ENCODE measurements at regions not wholly inside any gene's neighbourhood (a gene's known extent, or its start where the extent isn't known, plus 50 kb on each side); places are given as distances from the start of the nearest gene placed in this dataset.

GRCh38 chr14:97100306-97100705, 303.1 kb downstream of the VRK1 start:
- H3K27ac ChIP-seq (ENCODE audit: low read length): no peak overlapping the region
- H3K27me3 ChIP-seq (ENCODE audit: control insufficient read depth, insufficient read depth, low read length): no peaks in the 10 kb centered on the region
- no peak for DNase-seq (ENCODE audit: low read depth, low spot score)
- no peaks in the 10 kb centered on the region for H3K4me1 ChIP-seq (ENCODE audit: control insufficient read depth, insufficient read depth, low read length)
- H3K4me3 ChIP-seq (ENCODE audit: low read length): no peak overlapping the region
- H3K36me3 ChIP-seq (ENCODE audit: control insufficient read depth, insufficient read depth, low read length): no peaks in the 10 kb centered on the region
- WGBS (ENCODE audit: insufficient coverage, insufficient read length): no CpG with 5 or more reads among the region's 2 CpGs
- no peaks in the 10 kb centered on the region for H3K9me3 ChIP-seq (ENCODE audit: control insufficient read depth, insufficient read depth, low read length)

GRCh38 chr14:97101561-97101960, 304.4 kb downstream of the VRK1 start:
- Histone ChIP-seq H3K9me3 (ENCODE audit: control insufficient read depth, insufficient read depth, low read length) (no peaks in the 10 kb centered on the region), H3K4me3 (ENCODE audit: low read length) (no peak overlapping the region), H3K27me3 (ENCODE audit: control insufficient read depth, insufficient read depth, low read length) (no peaks in the 10 kb centered on the region), H3K4me1 (ENCODE audit: control insufficient read depth, insufficient read depth, low read length) (no peaks in the 10 kb centered on the region), H3K27ac (ENCODE audit: low read length) (no peak overlapping the region), H3K36me3 (ENCODE audit: control insufficient read depth, insufficient read depth, low read length) (no peaks in the 10 kb centered on the region)
- no CpG with 5 or more reads among the region's 8 CpGs for WGBS (ENCODE audit: insufficient coverage, insufficient read length)
- DNase-seq (ENCODE audit: low read depth, low spot score): no peak

GRCh38 chr14:97104029-97104428, 306.8 kb downstream of the VRK1 start:
- H3K36me3 ChIP-seq (ENCODE audit: control insufficient read depth, insufficient read depth, low read length): no peaks in the 10 kb centered on the region
- H3K4me3 ChIP-seq (ENCODE audit: low read length): no peak overlapping the region
- H3K27ac ChIP-seq (ENCODE audit: low read length): no peak overlapping the region
- no CpG with 5 or more reads among the region's 4 CpGs for WGBS (ENCODE audit: insufficient coverage, insufficient read length)
- H3K9me3 ChIP-seq (ENCODE audit: control insufficient read depth, insufficient read depth, low read length): no peaks in the 10 kb centered on the region
- no peaks in the 10 kb centered on the region for H3K4me1 ChIP-seq (ENCODE audit: control insufficient read depth, insufficient read depth, low read length)
- H3K27me3 ChIP-seq (ENCODE audit: control insufficient read depth, insufficient read depth, low read length): no peaks in the 10 kb centered on the region
- DNase-seq (ENCODE audit: low read depth, low spot score): no peak

- H3K4me3 ChIP-seq (ENCODE audit: low read length): no peak overlapping the region
- no peak for DNase-seq (ENCODE audit: low read depth, low spot score)
- H3K36me3 ChIP-seq (ENCODE audit: control insufficient read depth, insufficient read depth, low read length): no peaks in the 10 kb centered on the region
These were observed 309.0 kb downstream of the VRK1 start for GRCh38 chr14:97106166-97106565.

GRCh38 chr14:97106609-97107008, 309.4 kb downstream of the VRK1 start:
- WGBS (ENCODE audit: insufficient coverage, insufficient read length): 100% methylated on average over 2 of the region's 10 CpGs
- Histone ChIP-seq H3K9me3 (ENCODE audit: control insufficient read depth, insufficient read depth, low read length) (no peaks in the 10 kb centered on the region), H3K36me3 (ENCODE audit: control insufficient read depth, insufficient read depth, low read length) (no peaks in the 10 kb centered on the region), H3K27me3 (ENCODE audit: control insufficient read depth, insufficient read depth, low read length) (no peaks in the 10 kb centered on the region), H3K4me3 (ENCODE audit: low read length) (no peak overlapping the region), H3K27ac (ENCODE audit: low read length) (no peak overlapping the region), H3K4me1 (ENCODE audit: control insufficient read depth, insufficient read depth, low read length) (no peaks in the 10 kb centered on the region)
- DNase-seq (ENCODE audit: low read depth, low spot score): no peak

More at GRCh38 chr14:97106166-97106565, 309.0 kb downstream of the VRK1 start:
- Histone ChIP-seq H3K4me1 (ENCODE audit: control insufficient read depth, insufficient read depth, low read length) (no peaks in the 10 kb centered on the region), H3K27ac (ENCODE audit: low read length) (no peak overlapping the region), H3K27me3 (ENCODE audit: control insufficient read depth, insufficient read depth, low read length) (no peaks in the 10 kb centered on the region), H3K9me3 (ENCODE audit: control insufficient read depth, insufficient read depth, low read length) (no peaks in the 10 kb centered on the region)
- WGBS (ENCODE audit: insufficient coverage, insufficient read length): no CpG with 5 or more reads among the region's 5 CpGs

- H3K27me3 ChIP-seq (ENCODE audit: control insufficient read depth, insufficient read depth, low read length): no peaks in the 10 kb centered on the region
- no peaks in the 10 kb centered on the region for H3K36me3 ChIP-seq (ENCODE audit: control insufficient read depth, insufficient read depth, low read length)
- no peak overlapping the region for H3K4me3 ChIP-seq (ENCODE audit: low read length)
- no peak for DNase-seq (ENCODE audit: low read depth, low spot score)
- no peaks in the 10 kb centered on the region for H3K4me1 ChIP-seq (ENCODE audit: control insufficient read depth, insufficient read depth, low read length)
- H3K9me3 ChIP-seq (ENCODE audit: control insufficient read depth, insufficient read depth, low read length): no peaks in the 10 kb centered on the region
- no CpG with 5 or more reads among the region's 9 CpGs for WGBS (ENCODE audit: insufficient coverage, insufficient read length)
- H3K27ac ChIP-seq (ENCODE audit: low read length): no peak overlapping the region
These were observed 309.9 kb downstream of the VRK1 start for GRCh38 chr14:97107080-97107479.

- no peaks in the 10 kb centered on the region for H3K4me1 ChIP-seq (ENCODE audit: control insufficient read depth, insufficient read depth, low read length)
- no peak overlapping the region for H3K4me3 ChIP-seq (ENCODE audit: low read length)
- no peak for DNase-seq (ENCODE audit: low read depth, low spot score)
- no peaks in the 10 kb centered on the region for H3K9me3 ChIP-seq (ENCODE audit: control insufficient read depth, insufficient read depth, low read length)
- no peak overlapping the region for H3K27ac ChIP-seq (ENCODE audit: low read length)
- H3K36me3 ChIP-seq (ENCODE audit: control insufficient read depth, insufficient read depth, low read length): no peaks in the 10 kb centered on the region
- no peaks in the 10 kb centered on the region for H3K27me3 ChIP-seq (ENCODE audit: control insufficient read depth, insufficient read depth, low read length)
- no CpG with 5 or more reads among the region's 4 CpGs for WGBS (ENCODE audit: insufficient coverage, insufficient read length)
These were observed 310.6 kb downstream of the VRK1 start for GRCh38 chr14:97107760-97108159.

- WGBS (ENCODE audit: insufficient coverage, insufficient read length): no CpG with 5 or more reads among the region's 7 CpGs
These were observed 312.1 kb downstream of the VRK1 start for GRCh38 chr14:97109234-97109633.

GRCh38 chr14:97113339-97113738, 316.2 kb downstream of the VRK1 start:
- Histone ChIP-seq H3K36me3 (ENCODE audit: control insufficient read depth, insufficient read depth, low read length) (no peaks in the 10 kb centered on the region), H3K4me3 (ENCODE audit: low read length) (no peak overlapping the region), H3K27me3 (ENCODE audit: control insufficient read depth, insufficient read depth, low read length) (no peaks in the 10 kb centered on the region), H3K9me3 (ENCODE audit: control insufficient read depth, insufficient read depth, low read length) (no peaks in the 10 kb centered on the region), H3K27ac (ENCODE audit: low read length) (no peak overlapping the region), H3K4me1 (ENCODE audit: control insufficient read depth, insufficient read depth, low read length) (no peaks in the 10 kb centered on the region)
- no peak for DNase-seq (ENCODE audit: low read depth, low spot score)
- no CpG with 5 or more reads among the region's 7 CpGs for WGBS (ENCODE audit: insufficient coverage, insufficient read length)

More at GRCh38 chr14:97109234-97109633, 312.1 kb downstream of the VRK1 start:
- Histone ChIP-seq H3K4me1 (ENCODE audit: control insufficient read depth, insufficient read depth, low read length) (no peaks in the 10 kb centered on the region), H3K27me3 (ENCODE audit: control insufficient read depth, insufficient read depth, low read length) (no peaks in the 10 kb centered on the region), H3K27ac (ENCODE audit: low read length) (no peak overlapping the region), H3K4me3 (ENCODE audit: low read length) (no peak overlapping the region), H3K36me3 (ENCODE audit: control insufficient read depth, insufficient read depth, low read length) (no peaks in the 10 kb centered on the region), H3K9me3 (ENCODE audit: control insufficient read depth, insufficient read depth, low read length) (no peaks in the 10 kb centered on the region)
- no peak for DNase-seq (ENCODE audit: low read depth, low spot score)

GRCh38 chr14:97116546-97116945, 319.4 kb downstream of the VRK1 start:
- Histone ChIP-seq H3K9me3 (ENCODE audit: control insufficient read depth, insufficient read depth, low read length) (no peaks in the 10 kb centered on the region), H3K4me3 (ENCODE audit: low read length) (no peak overlapping the region), H3K4me1 (ENCODE audit: control insufficient read depth, insufficient read depth, low read length) (no peaks in the 10 kb centered on the region), H3K27ac (ENCODE audit: low read length) (no peak overlapping the region), H3K27me3 (ENCODE audit: control insufficient read depth, insufficient read depth, low read length) (no peaks in the 10 kb centered on the region), H3K36me3 (ENCODE audit: control insufficient read depth, insufficient read depth, low read length) (no peaks in the 10 kb centered on the region)
- WGBS (ENCODE audit: insufficient coverage, insufficient read length): no CpG with 5 or more reads among the region's 3 CpGs
- DNase-seq (ENCODE audit: low read depth, low spot score): no peak

- Histone ChIP-seq H3K27me3 (ENCODE audit: control insufficient read depth, insufficient read depth, low read length) (no peaks in the 10 kb centered on the region), H3K9me3 (ENCODE audit: control insufficient read depth, insufficient read depth, low read length) (no peaks in the 10 kb centered on the region), H3K4me3 (ENCODE audit: low read length) (no peak overlapping the region), H3K36me3 (ENCODE audit: control insufficient read depth, insufficient read depth, low read length) (no peaks in the 10 kb centered on the region), H3K27ac (ENCODE audit: low read length) (no peak overlapping the region), H3K4me1 (ENCODE audit: control insufficient read depth, insufficient read depth, low read length) (no peaks in the 10 kb centered on the region)
- WGBS (ENCODE audit: insufficient coverage, insufficient read length): no CpG with 5 or more reads among the region's 8 CpGs
- DNase-seq (ENCODE audit: low read depth, low spot score): no peak
These were observed 320.5 kb downstream of the VRK1 start for GRCh38 chr14:97117693-97118092.
